GM12875 (cell line): ENCODE measurements at regions not wholly inside any gene's neighbourhood (a gene's known extent, or its start where the extent isn't known, plus 50 kb on each side); places are given as distances from the start of the nearest gene placed in this dataset.

Experiments used
- H3K4me3 ChIP-seq: one replicate; pipeline ENCODE4 v1.5.1; 2011; ENCODE audit warnings: low read depth, low read length, control low read depth
- CTCF ChIP-seq: IDR thresholded peaks from 2 replicates; pipeline ENCODE4 v1.5.1; 2011; ENCODE audit warnings: low read depth, mild to moderate bottlenecking, control low read depth, inconsistent platforms, low read length, moderate library complexity, borderline replicate concordance; ENCODE audit not compliant: insufficient read depth

DNA sequence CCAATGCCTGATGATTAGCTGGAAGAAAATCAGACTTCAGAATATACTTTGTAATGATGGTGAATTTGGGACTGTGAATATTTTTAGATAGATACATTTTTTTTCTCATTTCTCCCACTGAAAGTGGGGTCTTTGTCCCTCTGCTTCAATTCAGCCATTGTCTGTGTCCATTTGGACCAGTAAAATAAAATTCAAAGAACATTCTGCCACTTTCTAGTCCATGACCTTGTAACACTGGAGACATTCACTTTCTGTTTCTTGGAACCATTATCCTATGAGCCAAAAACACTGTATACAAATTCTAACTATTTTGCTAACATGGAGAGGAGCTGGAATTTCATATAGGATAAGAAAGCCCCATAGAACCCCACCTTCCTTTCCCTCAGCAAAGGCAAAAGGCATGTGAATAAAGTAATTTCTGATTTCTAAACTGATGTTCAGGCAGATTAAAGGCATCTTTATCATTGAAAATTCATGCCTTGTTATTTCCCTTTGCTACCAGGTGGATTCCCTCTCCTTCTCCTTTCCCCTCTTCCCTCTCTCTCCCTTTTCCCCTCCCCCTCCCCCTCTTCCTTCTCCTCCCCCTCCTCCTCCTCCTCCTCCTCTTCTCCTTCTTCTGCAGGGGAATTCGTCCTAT is 2010.4 kb upstream of the LRRTM1 start:
- H3K4me3 ChIP-seq: no peak overlapping the region
- no peak for TF ChIP-seq CTCF

DNA sequence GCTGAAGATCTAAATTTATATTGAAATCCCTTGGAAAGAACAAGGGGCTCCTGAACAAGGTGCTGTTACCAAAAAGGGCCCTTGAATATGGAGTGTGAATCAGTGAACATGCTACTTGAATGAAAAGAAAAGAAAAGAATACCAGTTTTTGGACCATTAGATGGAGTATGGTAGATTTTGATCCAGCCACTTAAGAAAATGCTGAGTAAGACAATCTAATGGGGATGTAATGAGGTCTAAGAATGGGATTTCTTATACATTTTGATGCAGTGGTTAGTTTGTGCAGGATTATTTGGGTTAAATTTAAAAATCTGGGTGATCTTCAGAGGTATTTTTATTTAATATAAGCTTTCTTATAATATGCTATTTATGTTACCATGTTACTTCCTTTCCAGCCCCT is 2003.0 kb upstream of the LRRTM1 start:
- no peak for TF ChIP-seq CTCF
- no peak overlapping the region for H3K4me3 ChIP-seq

DNA sequence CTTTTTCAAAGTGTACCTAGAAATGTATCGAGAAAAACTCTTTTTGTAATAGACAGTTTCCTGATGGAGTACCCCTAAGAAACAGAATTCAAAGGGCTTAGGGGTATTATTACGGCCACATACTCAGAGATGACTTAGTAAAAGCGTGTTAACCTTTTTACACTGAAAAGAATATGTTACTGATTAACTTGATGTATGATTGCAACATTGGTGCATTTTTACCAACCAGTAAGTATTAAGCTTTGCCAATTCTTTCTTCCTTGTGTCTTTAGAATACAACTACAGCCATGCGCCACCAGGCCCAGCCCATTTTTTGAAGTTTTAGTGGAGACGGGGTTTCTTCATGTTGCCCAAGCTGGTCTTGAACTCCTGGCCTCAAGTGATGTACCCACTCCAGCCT is 1997.0 kb upstream of the LRRTM1 start:
- no peak for TF ChIP-seq CTCF
- H3K4me3 ChIP-seq: no peak overlapping the region

DNA sequence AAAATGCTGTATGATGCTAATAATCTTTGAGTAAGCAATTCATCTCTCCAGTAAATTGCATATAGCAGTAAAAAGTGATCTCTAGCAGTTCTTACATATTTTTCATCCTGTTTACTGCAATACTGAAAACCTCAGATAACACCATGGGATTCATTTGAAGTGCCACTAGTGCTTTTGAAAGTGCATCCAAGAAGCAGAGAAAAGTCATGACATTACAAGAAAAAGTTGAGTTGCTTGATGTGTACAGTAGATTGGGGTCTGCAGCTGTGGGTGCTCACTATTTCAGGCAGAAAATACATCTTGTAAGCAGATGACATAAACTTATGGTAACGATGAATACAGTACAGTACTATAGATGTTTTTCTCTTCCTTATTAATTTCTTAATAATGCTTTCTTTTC is 1984.9 kb upstream of the LRRTM1 start:
- no peak for TF ChIP-seq CTCF
- no peak overlapping the region for H3K4me3 ChIP-seq

DNA sequence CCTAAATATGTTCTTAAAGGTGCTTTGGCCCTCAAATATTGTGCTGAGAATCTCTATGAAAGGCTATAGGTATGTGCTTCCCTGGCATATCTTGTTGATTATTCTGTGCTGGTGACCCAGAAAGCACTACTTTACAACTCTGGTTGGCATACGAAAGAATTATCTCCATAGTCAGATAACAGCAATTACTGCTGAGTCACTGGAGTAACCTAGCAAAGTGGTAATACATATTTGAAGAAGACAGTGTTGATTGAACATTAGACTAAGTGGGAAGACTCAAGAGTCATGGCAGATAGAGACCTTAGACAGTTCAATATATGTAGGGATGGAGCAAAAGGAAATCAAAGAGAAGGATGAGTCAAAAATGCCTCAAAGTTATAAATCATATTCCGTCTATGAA is 1978.5 kb upstream of the LRRTM1 start:
- H3K4me3 ChIP-seq: no peak overlapping the region
- no peak for TF ChIP-seq CTCF

GRCh38 chr2:82282111-82282882 is 1977.7 kb upstream of the LRRTM1 start:
- no peak for TF ChIP-seq CTCF
- no peak overlapping the region for H3K4me3 ChIP-seq

- no peak overlapping the region for H3K4me3 ChIP-seq
- TF ChIP-seq CTCF: no peak
Observed at GRCh38 chr2:82279367-82279766, 1974.8 kb upstream of the LRRTM1 start.
